HEK293 (cell line): ENCODE measurements at regions not wholly inside any gene's neighbourhood (a gene's known extent, or its start where the extent isn't known, plus 50 kb on each side); places are given as distances from the start of the nearest gene placed in this dataset.
"Not testable (repeated sequence)": the region's sequence is repeated elsewhere in the genome, so short reads cannot be mapped to it uniquely, and the experiment has no call there.

ENCODE experiments used
- CTCF ChIA-PET: fragments of 350-600 bp; formaldehyde crosslinking; extraction: SDS; loops from one replicate; lab custom pipeline; 2021; ENCODE audit warnings: antibody characterized with exemption; lab: Yijun Ruan, JAX
- POLR2A ChIA-PET: fragments of 300-600 bp; formaldehyde crosslinking; extraction: SDS; loops from one replicate; lab custom pipeline; 2020; ENCODE audit warnings: antibody characterized with exemption, inconsistent platforms; lab: Yijun Ruan, JAX
- H3K27ac ChIP-seq: fragments of 200-500 bp; sonication (Bioruptor generic); 2 replicates; pipeline ENCODE4 v1.5.1; 2014; ENCODE audit warnings: low read depth, low read length, control low read depth, inconsistent platforms; ENCODE audit errors: extremely low read depth
- H3K36me3 ChIP-seq, 2 experiments: fragments of 200-500 bp in 1 of 2; sonication (Bioruptor generic) in 1 of 2; 1 replicate in 1 of 2; 2 replicates in 1 of 2; pipeline ENCODE4 v1.5.1; 2014 to 2017; ENCODE audit warnings: inconsistent platforms in 2 of 2, low read length in 2 of 2; ENCODE audit not compliant: control insufficient read depth in 2 of 2, insufficient read depth in 1 of 2
- H3K4me1 ChIP-seq: fragments of 200-500 bp; sonication (Bioruptor generic); 2 replicates; pipeline ENCODE4 v1.5.1; 2014; ENCODE audit warnings: mild to moderate bottlenecking, low read length, inconsistent platforms; ENCODE audit not compliant: control insufficient read depth, insufficient read depth
- H3K4me3 ChIP-seq: 2 replicates; pipeline ENCODE4 v1.5.1; 2011; ENCODE audit warnings: low read depth, mild to moderate bottlenecking, control low read depth, low read length, moderate library complexity
- H3K9me3 ChIP-seq: fragments of 200-500 bp; sonication (Bioruptor generic); 2 replicates; pipeline ENCODE4 v1.5.1; 2014; ENCODE audit warnings: low read depth, low read length, inconsistent platforms; ENCODE audit not compliant: control insufficient read depth, insufficient read depth
- GLIS1 ChIP-seq: fragments of 450-650 bp; formaldehyde crosslinking; IDR thresholded peaks from 2 replicates; pipeline ENCODE4 v1.5.1; 2016; ENCODE audit warnings: missing biosample characterization, missing genetic modification characterization
- ZBTB6 ChIP-seq: fragments of 450-650 bp; formaldehyde crosslinking; IDR thresholded peaks from 2 replicates; pipeline ENCODE4 v1.5.1; 2017; ENCODE audit warnings: missing biosample characterization, missing genetic modification characterization
- ZFHX2 ChIP-seq: fragments of 450-650 bp; formaldehyde crosslinking; conservative IDR thresholded peaks from 2 replicates; pipeline ENCODE4 v1.5.1; 2016; ENCODE audit warnings: missing biosample characterization, missing genetic modification characterization
- ZFP69B ChIP-seq: fragments of 450-650 bp; formaldehyde crosslinking; IDR thresholded peaks from 2 replicates; pipeline ENCODE4 v1.5.1; 2016; ENCODE audit warnings: missing biosample characterization, missing genetic modification characterization
- ZNF155 ChIP-seq: fragments of 450-650 bp; formaldehyde crosslinking; IDR thresholded peaks from 2 replicates; pipeline ENCODE4 v1.5.1; 2016; ENCODE audit warnings: missing biosample characterization, missing genetic modification characterization
- ZNF157 ChIP-seq: fragments of 450-650 bp; formaldehyde crosslinking; IDR thresholded peaks from 2 replicates; pipeline ENCODE4 v1.5.1; 2016; ENCODE audit warnings: missing biosample characterization, missing genetic modification characterization
- ZNF169 ChIP-seq: fragments of 450-650 bp; formaldehyde crosslinking; IDR thresholded peaks from 2 replicates; pipeline ENCODE4 v1.5.1; 2016; ENCODE audit warnings: missing biosample characterization, missing genetic modification characterization
- ZNF394 ChIP-seq: fragments of 450-650 bp; formaldehyde crosslinking; IDR thresholded peaks from 2 replicates; pipeline ENCODE4 v1.5.1; 2016; ENCODE audit warnings: missing biosample characterization, missing genetic modification characterization, mild to moderate bottlenecking, moderate library complexity, borderline replicate concordance
- ZNF426 ChIP-seq: fragments of 450-650 bp; formaldehyde crosslinking; IDR thresholded peaks from 2 replicates; pipeline ENCODE4 v1.5.1; 2017; ENCODE audit warnings: missing biosample characterization, missing genetic modification characterization, mild to moderate bottlenecking, inconsistent platforms, moderate library complexity
- ZNF555 ChIP-seq: fragments of 450-650 bp; formaldehyde crosslinking; conservative IDR thresholded peaks from 2 replicates; pipeline ENCODE4 v1.5.1; 2017; ENCODE audit warnings: missing biosample characterization, mild to moderate bottlenecking, missing genetic modification characterization, inconsistent platforms
- ZNF623 ChIP-seq: fragments of 450-650 bp; formaldehyde crosslinking; IDR thresholded peaks from 2 replicates; pipeline ENCODE4 v1.5.1; 2016; ENCODE audit warnings: missing biosample characterization, missing genetic modification characterization
- ZNF626 ChIP-seq: fragments of 450-650 bp; sonication (Bioruptor Pico); formaldehyde crosslinking; IDR thresholded peaks from 2 replicates; pipeline ENCODE4 v1.5.1; 2018; ENCODE audit warnings: missing biosample characterization, missing genetic modification characterization, inconsistent platforms
- ZNF843 ChIP-seq: fragments of 450-650 bp; formaldehyde crosslinking; IDR thresholded peaks from 2 replicates; pipeline ENCODE4 v1.5.1; 2016; ENCODE audit warnings: missing biosample characterization, missing genetic modification characterization
- ZSCAN16 ChIP-seq: fragments of 450-650 bp; formaldehyde crosslinking; IDR thresholded peaks from 2 replicates; pipeline ENCODE4 v1.5.1; 2016; ENCODE audit warnings: missing biosample characterization, missing genetic modification characterization
- TF ChIP-seq, protein P1 (sequence below): fragments of 450-650 bp; formaldehyde crosslinking; conservative IDR thresholded peaks from 2 replicates; pipeline ENCODE4 v1.5.1; 2016; ENCODE audit warnings: low read depth, missing biosample characterization, missing genetic modification characterization
- TF ChIP-seq, protein P2 (sequence below): fragments of 450-650 bp; formaldehyde crosslinking; conservative IDR thresholded peaks from 2 replicates; pipeline ENCODE4 v1.5.1; 2016; ENCODE audit warnings: low read depth, missing biosample characterization, missing genetic modification characterization
- TF ChIP-seq, protein P3 (sequence below): fragments of 450-650 bp; formaldehyde crosslinking; IDR thresholded peaks from 2 replicates; pipeline ENCODE4 v1.5.1; 2016; ENCODE audit warnings: missing biosample characterization, missing genetic modification characterization
- TF ChIP-seq, protein P4 (sequence below): fragments of 450-650 bp; formaldehyde crosslinking; IDR thresholded peaks from 2 replicates; pipeline ENCODE4 v1.5.1; 2016; ENCODE audit warnings: missing biosample characterization, missing genetic modification characterization, low read depth

- CTCF ChIA-PET: interaction anchor here (0.6 to 1.5 kb wide), 2 partner anchors 14 to 1196 kb away, joined by 3 to 4 read pairs; no protein-coding TSS in a partner anchor
- Histone ChIP-seq H3K4me3 (no peak overlapping the region), H3K27ac (no peak overlapping the region), H3K4me1 (no peaks in the 10 kb centered on the region), H3K36me3 (no peaks in the 10 kb centered on the region), H3K9me3 (no peaks in the 10 kb centered on the region)
- POLR2A ChIA-PET: no interaction called here
- TF ChIP-seq ZNF155 (no peak), ZNF623 (tag by site-specific recombination) (peak; percentile 31), ZFP69B (tag by site-specific recombination) (no peak), ZSCAN16 (tag by site-specific recombination) (no peak), ZNF626 (tag by site-specific recombination) (no peak), ZNF394 (tag by site-specific recombination) (peak; percentile 72; the same call in 1 of the 2 replicates), ZNF426 (tag by site-specific recombination) (peak; percentile 43), ZNF555 (tag by site-specific recombination) (peak; percentile 46)
- TF ChIP-seq, protein P1, sequence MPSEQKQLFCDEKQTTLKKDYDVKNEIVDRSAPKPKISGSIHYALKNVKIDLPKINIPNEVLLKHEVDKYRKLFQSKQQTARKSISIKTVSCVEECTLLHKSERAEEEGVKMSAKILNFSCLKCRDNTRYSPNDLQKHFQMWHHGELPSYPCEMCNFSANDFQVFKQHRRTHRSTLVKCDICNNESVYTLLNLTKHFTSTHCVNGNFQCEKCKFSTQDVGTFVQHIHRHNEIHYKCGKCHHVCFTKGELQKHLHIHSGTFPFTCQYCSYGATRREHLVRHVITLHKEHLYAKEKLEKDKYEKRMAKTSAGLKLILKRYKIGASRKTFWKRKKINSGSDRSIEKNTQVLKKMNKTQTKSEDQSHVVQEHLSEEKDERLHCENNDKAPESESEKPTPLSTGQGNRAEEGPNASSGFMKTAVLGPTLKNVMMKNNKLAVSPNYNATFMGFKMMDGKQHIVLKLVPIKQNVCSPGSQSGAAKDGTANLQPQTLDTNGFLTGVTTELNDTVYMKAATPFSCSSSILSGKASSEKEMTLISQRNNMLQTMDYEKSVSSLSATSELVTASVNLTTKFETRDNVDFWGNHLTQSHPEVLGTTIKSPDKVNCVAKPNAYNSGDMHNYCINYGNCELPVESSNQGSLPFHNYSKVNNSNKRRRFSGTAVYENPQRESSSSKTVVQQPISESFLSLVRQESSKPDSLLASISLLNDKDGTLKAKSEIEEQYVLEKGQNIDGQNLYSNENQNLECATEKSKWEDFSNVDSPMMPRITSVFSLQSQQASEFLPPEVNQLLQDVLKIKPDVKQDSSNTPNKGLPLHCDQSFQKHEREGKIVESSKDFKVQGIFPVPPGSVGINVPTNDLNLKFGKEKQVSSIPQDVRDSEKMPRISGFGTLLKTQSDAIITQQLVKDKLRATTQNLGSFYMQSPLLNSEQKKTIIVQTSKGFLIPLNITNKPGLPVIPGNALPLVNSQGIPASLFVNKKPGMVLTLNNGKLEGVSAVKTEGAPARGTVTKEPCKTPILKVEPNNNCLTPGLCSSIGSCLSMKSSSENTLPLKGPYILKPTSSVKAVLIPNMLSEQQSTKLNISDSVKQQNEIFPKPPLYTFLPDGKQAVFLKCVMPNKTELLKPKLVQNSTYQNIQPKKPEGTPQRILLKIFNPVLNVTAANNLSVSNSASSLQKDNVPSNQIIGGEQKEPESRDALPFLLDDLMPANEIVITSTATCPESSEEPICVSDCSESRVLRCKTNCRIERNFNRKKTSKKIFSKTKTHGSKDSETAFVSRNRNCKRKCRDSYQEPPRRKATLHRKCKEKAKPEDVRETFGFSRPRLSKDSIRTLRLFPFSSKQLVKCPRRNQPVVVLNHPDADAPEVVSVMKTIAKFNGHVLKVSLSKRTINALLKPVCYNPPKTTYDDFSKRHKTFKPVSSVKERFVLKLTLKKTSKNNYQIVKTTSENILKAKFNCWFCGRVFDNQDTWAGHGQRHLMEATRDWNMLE (tag by site-specific recombination): peak; percentile 51
- TF ChIP-seq, protein P2, sequence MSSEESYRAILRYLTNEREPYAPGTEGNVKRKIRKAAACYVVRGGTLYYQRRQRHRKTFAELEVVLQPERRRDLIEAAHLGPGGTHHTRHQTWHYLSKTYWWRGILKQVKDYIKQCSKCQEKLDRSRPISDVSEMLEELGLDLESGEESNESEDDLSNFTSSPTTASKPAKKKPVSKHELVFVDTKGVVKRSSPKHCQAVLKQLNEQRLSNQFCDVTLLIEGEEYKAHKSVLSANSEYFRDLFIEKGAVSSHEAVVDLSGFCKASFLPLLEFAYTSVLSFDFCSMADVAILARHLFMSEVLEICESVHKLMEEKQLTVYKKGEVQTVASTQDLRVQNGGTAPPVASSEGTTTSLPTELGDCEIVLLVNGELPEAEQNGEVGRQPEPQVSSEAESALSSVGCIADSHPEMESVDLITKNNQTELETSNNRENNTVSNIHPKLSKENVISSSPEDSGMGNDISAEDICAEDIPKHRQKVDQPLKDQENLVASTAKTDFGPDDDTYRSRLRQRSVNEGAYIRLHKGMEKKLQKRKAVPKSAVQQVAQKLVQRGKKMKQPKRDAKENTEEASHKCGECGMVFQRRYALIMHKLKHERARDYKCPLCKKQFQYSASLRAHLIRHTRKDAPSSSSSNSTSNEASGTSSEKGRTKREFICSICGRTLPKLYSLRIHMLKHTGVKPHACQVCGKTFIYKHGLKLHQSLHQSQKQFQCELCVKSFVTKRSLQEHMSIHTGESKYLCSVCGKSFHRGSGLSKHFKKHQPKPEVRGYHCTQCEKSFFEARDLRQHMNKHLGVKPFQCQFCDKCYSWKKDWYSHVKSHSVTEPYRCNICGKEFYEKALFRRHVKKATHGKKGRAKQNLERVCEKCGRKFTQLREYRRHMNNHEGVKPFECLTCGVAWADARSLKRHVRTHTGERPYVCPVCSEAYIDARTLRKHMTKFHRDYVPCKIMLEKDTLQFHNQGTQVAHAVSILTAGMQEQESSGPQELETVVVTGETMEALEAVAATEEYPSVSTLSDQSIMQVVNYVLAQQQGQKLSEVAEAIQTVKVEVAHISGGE: peak; percentile 47; the same call in 1 of the 2 replicates
Measured at GRCh38 chr9:22189471-22189870, 180.4 kb upstream of the CDKN2B start.

- CTCF ChIA-PET, POLR2A ChIA-PET, H3K4me1 ChIP-seq, H3K36me3 ChIP-seq, H3K4me3 ChIP-seq, H3K27ac ChIP-seq, H3K9me3 ChIP-seq: not testable (repeated sequence)
Measured at GRCh38 chr9:22197000-22197399, 187.9 kb upstream of the CDKN2B start.

DNA sequence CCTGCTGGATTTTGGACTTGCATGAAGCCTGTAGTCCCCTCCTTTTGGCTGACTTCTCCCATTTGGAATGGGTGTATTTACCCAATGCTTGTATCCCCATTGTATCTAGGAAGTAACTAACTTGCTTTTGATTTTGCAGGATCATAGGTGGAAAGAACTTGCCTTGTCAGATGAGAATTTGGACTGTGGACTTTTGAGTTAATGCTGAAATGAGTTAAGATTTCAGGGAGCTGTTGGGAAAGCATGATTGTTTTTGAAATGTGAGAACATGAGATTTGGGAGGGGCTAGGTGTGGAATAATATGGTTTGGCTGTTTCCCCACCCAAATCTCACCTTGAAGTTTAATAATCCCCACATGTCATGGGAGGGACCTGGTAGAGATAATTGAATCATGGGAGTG, 189.6 kb upstream of the CDKN2B start:
- Histone ChIP-seq H3K9me3 (no peaks in the 10 kb centered on the region), H3K4me3 (no peak overlapping the region), H3K4me1 (0 out of 2 replicates have a peak, but pooled peaks cover 2% of the 10 kb centered on the region), H3K36me3 (no peaks in the 10 kb centered on the region), H3K27ac (no peak overlapping the region)
- ChIA-PET POLR2A (no interaction called here), CTCF (no interaction called here)
- no peak for TF ChIP-seq ZNF157 (tag by site-specific recombination)
- TF ChIP-seq, protein P3, sequence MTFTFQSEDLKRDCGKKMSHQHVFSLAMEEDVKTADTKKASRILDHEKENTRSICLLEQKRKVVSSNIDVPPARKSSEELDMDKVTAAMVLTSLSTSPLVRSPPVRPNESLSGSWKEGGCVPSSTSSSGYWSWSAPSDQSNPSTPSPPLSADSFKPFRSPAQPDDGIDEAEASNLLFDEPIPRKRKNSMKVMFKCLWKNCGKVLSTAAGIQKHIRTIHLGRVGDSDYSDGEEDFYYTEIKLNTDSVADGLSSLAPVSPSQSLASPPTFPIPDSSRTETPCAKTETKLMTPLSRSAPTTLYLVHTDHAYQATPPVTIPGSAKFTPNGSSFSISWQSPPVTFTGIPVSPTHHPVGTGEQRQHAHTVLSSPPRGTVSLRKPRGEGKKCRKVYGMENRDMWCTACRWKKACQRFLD (tag by site-specific recombination): no peak
- no peak for TF ChIP-seq ZBTB6 (tag by site-specific recombination)
- no peak for TF ChIP-seq ZNF394 (tag by site-specific recombination)
- no peak for TF ChIP-seq ZNF843 (tag by site-specific recombination)
- TF ChIP-seq, protein P4, sequence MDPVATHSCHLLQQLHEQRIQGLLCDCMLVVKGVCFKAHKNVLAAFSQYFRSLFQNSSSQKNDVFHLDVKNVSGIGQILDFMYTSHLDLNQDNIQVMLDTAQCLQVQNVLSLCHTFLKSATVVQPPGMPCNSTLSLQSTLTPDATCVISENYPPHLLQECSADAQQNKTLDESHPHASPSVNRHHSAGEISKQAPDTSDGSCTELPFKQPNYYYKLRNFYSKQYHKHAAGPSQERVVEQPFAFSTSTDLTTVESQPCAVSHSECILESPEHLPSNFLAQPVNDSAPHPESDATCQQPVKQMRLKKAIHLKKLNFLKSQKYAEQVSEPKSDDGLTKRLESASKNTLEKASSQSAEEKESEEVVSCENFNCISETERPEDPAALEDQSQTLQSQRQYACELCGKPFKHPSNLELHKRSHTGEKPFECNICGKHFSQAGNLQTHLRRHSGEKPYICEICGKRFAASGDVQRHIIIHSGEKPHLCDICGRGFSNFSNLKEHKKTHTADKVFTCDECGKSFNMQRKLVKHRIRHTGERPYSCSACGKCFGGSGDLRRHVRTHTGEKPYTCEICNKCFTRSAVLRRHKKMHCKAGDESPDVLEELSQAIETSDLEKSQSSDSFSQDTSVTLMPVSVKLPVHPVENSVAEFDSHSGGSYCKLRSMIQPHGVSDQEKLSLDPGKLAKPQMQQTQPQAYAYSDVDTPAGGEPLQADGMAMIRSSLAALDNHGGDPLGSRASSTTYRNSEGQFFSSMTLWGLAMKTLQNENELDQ: no peak
- TF ChIP-seq ZNF169 (tag by site-specific recombination): no peak
- no peak for TF ChIP-seq ZFHX2 (tag by site-specific recombination)
- TF ChIP-seq ZSCAN16 (tag by site-specific recombination): no peak
- TF ChIP-seq GLIS1 (tag by site-specific recombination): no peak
